Osteocyte (in vitro differentiated cells): ENCODE measurements at regions not wholly inside any gene's neighbourhood (a gene's known extent, or its start where the extent isn't known, plus 50 kb on each side); places are given as distances from the start of the nearest gene placed in this dataset.
A peak's percentile ranks its signal among the peaks of the same experiment; 100 is the strongest.

ENCODE experiments used
- DNase-seq: peaks from one replicate; pipeline ENCODE4 v3.0.0; 2021; ENCODE audit warnings: mixed read lengths; ENCODE audit not compliant: unreplicated experiment; ENCODE audit errors: extremely low spot score
- H3K27ac Mint-ChIP-seq: one replicate; pipeline ENCODE4 v1.8.0; 2021; ENCODE audit warnings: mild to moderate bottlenecking, mixed read lengths; ENCODE audit not compliant: unreplicated experiment
- H3K27me3 Mint-ChIP-seq: one replicate; pipeline ENCODE4 v1.8.0; 2021; ENCODE audit warnings: mixed read lengths; ENCODE audit not compliant: unreplicated experiment
- H3K36me3 Mint-ChIP-seq: one replicate; pipeline ENCODE4 v1.8.0; 2021; ENCODE audit warnings: mixed read lengths; ENCODE audit not compliant: unreplicated experiment
- H3K4me1 Mint-ChIP-seq: one replicate; pipeline ENCODE4 v1.8.0; 2021; ENCODE audit warnings: mixed read lengths; ENCODE audit not compliant: unreplicated experiment
- H3K4me3 Mint-ChIP-seq: one replicate; pipeline ENCODE4 v1.8.0; 2021; ENCODE audit warnings: mild to moderate bottlenecking, moderate library complexity, mixed read lengths; ENCODE audit not compliant: unreplicated experiment
- H3K9me3 Mint-ChIP-seq: one replicate; pipeline ENCODE4 v1.8.0; 2021; ENCODE audit warnings: mixed read lengths; ENCODE audit not compliant: unreplicated experiment
- CTCF ChIP-seq: fragments of 200-600 bp; sonication (generic); IDR thresholded peaks from 2 replicates; pipeline ENCODE4 v1.5.0; 2021; ENCODE audit warnings: antibody characterized with exemption, mild to moderate bottlenecking, moderate library complexity

DNA sequence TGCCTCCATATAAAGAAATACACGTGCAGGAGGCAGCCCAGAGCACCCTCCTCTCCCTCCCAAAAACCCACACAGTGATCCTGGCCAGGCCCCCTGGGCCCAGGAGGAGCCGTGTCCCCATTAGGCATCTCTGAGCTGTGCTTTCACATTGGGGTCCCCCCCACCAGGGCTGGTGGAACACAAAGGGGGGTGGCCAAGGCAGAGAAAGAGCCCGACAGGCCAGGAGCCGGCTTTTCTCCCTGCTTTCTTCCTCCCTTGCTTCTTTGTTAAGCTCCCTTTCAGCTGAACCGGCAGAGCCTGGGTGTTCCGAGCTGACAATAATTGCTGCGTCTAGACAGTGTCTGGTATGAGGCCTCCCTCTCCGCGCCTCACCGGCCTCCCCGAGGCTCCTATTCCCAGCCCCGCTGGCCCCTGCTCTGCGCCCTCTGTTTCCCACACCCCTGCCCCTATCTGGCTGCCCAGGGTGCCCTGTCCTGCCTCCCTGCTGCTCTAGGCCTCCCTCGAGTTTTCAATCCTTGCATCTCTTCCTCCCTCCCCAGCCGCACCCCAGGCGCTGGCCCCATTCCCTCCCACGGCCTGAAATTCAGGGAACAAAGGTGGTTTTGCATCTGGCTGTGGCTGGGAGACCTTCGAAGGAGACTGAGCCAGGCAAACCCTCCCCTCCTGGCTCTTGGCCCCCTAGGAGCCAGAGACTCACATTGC is 120.6 kb downstream of the C9orf50 start:
- DNase-seq = no peak
- Mint-ChIP-seq H3K4me3 (peak overlapping the region; percentile 47), H3K4me1 (peaks cover 74% of the 10 kb centered on the region), H3K9me3 (no peaks in the 10 kb centered on the region), H3K36me3 (peaks cover 3% of the 10 kb centered on the region), H3K27me3 (no peaks in the 10 kb centered on the region), H3K27ac (peak overlapping the region; percentile 100)
- no peak for TF ChIP-seq CTCF

DNA sequence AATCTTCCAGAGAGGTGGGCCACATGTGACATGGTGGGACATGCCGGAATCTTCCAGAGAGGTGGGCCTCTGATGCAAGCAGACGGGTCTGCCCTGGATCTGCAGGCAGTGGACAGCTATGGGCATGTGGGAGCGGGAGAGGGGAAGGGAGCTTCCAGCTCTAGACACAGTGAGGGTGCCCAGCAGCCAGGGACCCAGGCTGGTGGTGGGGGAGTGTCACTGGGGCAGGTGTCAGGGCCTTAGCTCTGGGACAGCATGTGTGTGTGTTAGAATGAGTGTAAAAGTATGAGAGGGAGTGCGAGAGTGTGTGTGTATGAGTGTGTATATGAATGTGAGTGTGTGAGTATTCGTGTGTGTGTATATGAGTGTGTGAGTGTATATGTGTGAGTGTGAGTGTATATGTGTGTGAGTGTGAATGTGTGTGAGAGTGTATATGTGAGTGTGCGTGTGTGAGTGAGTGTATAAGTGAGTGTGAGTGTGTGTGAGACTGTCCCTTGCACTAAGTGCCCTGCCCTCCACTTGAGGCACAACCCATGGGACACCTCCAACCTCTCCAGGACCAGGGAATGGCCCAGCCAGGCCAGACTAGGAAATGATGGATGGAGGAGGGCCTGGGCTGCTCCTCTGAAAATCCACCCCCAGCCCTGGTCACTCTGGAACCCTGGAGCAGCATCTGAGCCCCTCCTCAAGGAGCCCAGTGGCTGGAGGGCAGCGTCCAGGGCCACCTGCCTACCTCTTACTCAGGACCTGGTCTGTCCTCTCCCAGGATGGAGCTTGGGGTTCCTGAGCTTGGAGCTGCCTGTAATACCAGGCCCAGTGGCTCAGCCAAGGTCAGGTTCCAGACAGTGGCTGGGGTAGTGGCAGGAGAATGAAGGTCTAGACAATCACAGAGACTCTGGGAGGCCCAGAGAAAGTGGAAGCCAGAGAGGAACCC is 122.2 kb downstream of the C9orf50 start:
- Mint-ChIP-seq H3K27me3 (no peaks in the 10 kb centered on the region), H3K4me3 (peak overlapping the region; percentile 72), H3K9me3 (no peaks in the 10 kb centered on the region), H3K36me3 (peaks cover 3% of the 10 kb centered on the region), H3K4me1 (peaks cover 78% of the 10 kb centered on the region), H3K27ac (peak overlapping the region; percentile 100)
- no peak for DNase-seq
- TF ChIP-seq CTCF = no peak

- no peaks in the 10 kb centered on the region for H3K27me3 Mint-ChIP-seq
- H3K9me3 Mint-ChIP-seq = no peaks in the 10 kb centered on the region
- peak overlapping the region; percentile 72 for H3K4me3 Mint-ChIP-seq
- DNase-seq = no peak
- TF ChIP-seq CTCF = no peak
- H3K27ac Mint-ChIP-seq = peak overlapping the region; percentile 100
- peaks cover 78% of the 10 kb centered on the region for H3K4me1 Mint-ChIP-seq
- H3K36me3 Mint-ChIP-seq = peaks cover 3% of the 10 kb centered on the region
These were observed 123.0 kb downstream of the C9orf50 start for GRCh38 chr9:129497813-129498450.

DNA sequence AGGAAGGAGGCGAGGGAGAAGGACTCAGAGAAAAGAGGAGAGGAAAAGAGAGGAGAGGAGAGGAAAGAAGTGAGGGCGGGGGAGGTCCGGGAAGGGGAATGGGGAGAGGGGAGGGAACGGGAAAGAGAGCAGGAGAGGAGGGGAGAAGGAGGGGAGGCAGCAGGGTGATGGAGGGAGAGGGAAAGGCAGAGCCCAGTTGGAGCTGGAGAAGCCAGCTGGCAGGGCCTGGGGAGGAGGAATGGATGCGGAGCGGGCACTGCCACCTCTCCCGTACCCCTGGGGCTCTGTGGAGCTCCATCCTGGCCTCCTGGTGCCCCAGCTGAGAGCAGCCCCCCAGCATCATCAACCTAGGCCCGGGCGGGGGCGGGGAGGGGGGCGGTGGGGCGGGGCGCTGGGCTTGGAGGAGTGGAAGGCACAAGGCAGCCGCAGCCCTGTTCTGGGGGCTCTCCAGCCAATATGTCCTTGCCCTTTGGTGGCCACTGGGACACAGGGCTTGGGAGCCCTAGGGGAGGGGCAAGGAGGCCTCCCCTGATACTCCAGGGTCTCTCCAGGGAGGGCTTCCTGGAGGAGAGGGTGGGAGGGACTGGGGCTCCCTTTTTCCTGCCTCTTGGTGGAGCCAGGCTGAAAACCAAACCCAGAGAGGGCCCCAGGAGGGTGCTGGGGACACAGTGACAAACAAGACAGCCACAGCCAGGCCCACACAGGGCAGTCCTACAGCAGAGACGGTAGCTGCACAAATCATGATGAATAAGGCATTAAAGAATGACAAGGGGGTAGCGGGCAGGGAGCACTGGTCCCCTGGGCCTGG is 123.7 kb downstream of the C9orf50 start:
- Mint-ChIP-seq H3K4me1 (peaks cover 78% of the 10 kb centered on the region), H3K36me3 (peaks cover 3% of the 10 kb centered on the region), H3K4me3 (peak overlapping the region; percentile 99), H3K27me3 (no peaks in the 10 kb centered on the region), H3K27ac (peak overlapping the region; percentile 100), H3K9me3 (no peaks in the 10 kb centered on the region)
- TF ChIP-seq CTCF = no peak
- no peak for DNase-seq
